WTC11 (cell line): ENCODE measurements at regions not wholly inside any gene's neighbourhood (a gene's known extent, or its start where the extent isn't known, plus 50 kb on each side); places are given as distances from the start of the nearest gene placed in this dataset.
A peak's percentile ranks its signal among the peaks of the same experiment; 100 is the strongest.

Experiments used
- ATAC-seq: fragments of 200-7000 bp; cut with Tn5 transposase; 2 replicates; pipeline ENCODE4 v1.10.0; 2021; ENCODE audit warnings: mild to moderate bottlenecking, moderate library complexity
- CTCF ChIA-PET: fragments of 300-600 bp; sonication (Branson Sonifier 250); formaldehyde crosslinking; loops from one replicate; lab custom pipeline; 2021; ENCODE audit warnings: antibody characterized with exemption; lab: Charles Lee
- POLR2A ChIA-PET: fragments of 350-600 bp; sonication (Branson Sonifier 250); formaldehyde crosslinking; loops from one replicate; lab custom pipeline; 2021; ENCODE audit warnings: antibody characterized with exemption; lab: Charles Lee
- DNase-seq: peaks from one replicate; pipeline ENCODE4 v3.0.0; 2021; ENCODE audit warnings: low spot score
- H3K27ac Mint-ChIP-seq: 2 replicates; pipeline ENCODE4 v1.8.0; 2021; ENCODE audit warnings: mixed read lengths
- H3K27me3 Mint-ChIP-seq: 2 replicates; pipeline ENCODE4 v1.8.0; 2021; ENCODE audit warnings: low read depth, mild to moderate bottlenecking, moderate library complexity, mixed read lengths
- H3K36me3 Mint-ChIP-seq: 2 replicates; pipeline ENCODE4 v1.8.0; 2021; ENCODE audit warnings: mixed read lengths
- H3K4me1 Mint-ChIP-seq: 2 replicates; pipeline ENCODE4 v1.8.0; 2022; ENCODE audit warnings: mixed read lengths
- H3K4me3 Mint-ChIP-seq: 2 replicates; pipeline ENCODE4 v1.8.0; 2021; ENCODE audit warnings: mild to moderate bottlenecking, moderate library complexity, mixed read lengths
- H3K9me3 Mint-ChIP-seq: 2 replicates; pipeline ENCODE4 v1.8.0; 2021; ENCODE audit warnings: mixed read lengths
- ATF1 ChIP-seq: sonication (generic); formaldehyde crosslinking; IDR thresholded peaks from 2 replicates; pipeline ENCODE4 v1.8.1; 2023; ENCODE audit warnings: mild to moderate bottlenecking, moderate library complexity, missing genetic modification reagents
- ATF6 ChIP-seq: sonication (generic); formaldehyde crosslinking; IDR thresholded peaks from 2 replicates; pipeline ENCODE4 v1.8.1; 2023; ENCODE audit warnings: mild to moderate bottlenecking, missing genetic modification reagents
- CBFB ChIP-seq: sonication (generic); formaldehyde crosslinking; IDR thresholded peaks from 2 replicates; pipeline ENCODE4 v1.8.1; 2022; ENCODE audit warnings: mild to moderate bottlenecking, low read depth, missing genetic modification reagents
- CDX4 ChIP-seq: fragments of 250-450 bp; sonication (Bioruptor Pico); IDR thresholded peaks from 2 replicates; pipeline ENCODE4 v1.9.0; 2021; ENCODE audit warnings: moderate library complexity, mild to moderate bottlenecking, inconsistent platforms, borderline replicate concordance
- CREB1 ChIP-seq: sonication (generic); formaldehyde crosslinking; IDR thresholded peaks from 2 replicates; pipeline ENCODE4 v1.8.0; 2023; ENCODE audit warnings: mild to moderate bottlenecking, missing genetic modification reagents
- ELF4 ChIP-seq: sonication (generic); formaldehyde crosslinking; IDR thresholded peaks from 2 replicates; pipeline ENCODE4 v1.8.1; 2022; ENCODE audit warnings: low read depth, mild to moderate bottlenecking, moderate library complexity, missing genetic modification reagents
- FOXJ3 ChIP-seq: sonication (generic); formaldehyde crosslinking; IDR thresholded peaks from 2 replicates; pipeline ENCODE4 v1.9.0; 2021; ENCODE audit warnings: missing genetic modification reagents, mild to moderate bottlenecking, borderline replicate concordance
- GRHL2 ChIP-seq: fragments of 250-450 bp; sonication (Bioruptor Pico); IDR thresholded peaks from 2 replicates; pipeline ENCODE4 v1.8.0; 2022; ENCODE audit warnings: mild to moderate bottlenecking, moderate library complexity; ENCODE audit not compliant: insufficient replicate concordance, severe bottlenecking
- GTF2I ChIP-seq: fragments of 250-450 bp; sonication (Bioruptor Pico); conservative IDR thresholded peaks from 2 replicates; pipeline ENCODE4 v1.4.0; 2021; ENCODE audit warnings: mild to moderate bottlenecking
- IRF1 ChIP-seq: sonication (generic); formaldehyde crosslinking; IDR thresholded peaks from 2 replicates; pipeline ENCODE4 v1.8.0; 2023; ENCODE audit warnings: missing genetic modification reagents
- PRDM15 ChIP-seq: sonication (generic); formaldehyde crosslinking; IDR thresholded peaks from 2 replicates; pipeline ENCODE4 v1.8.0; 2022; ENCODE audit warnings: missing genetic modification reagents
- SMAD3 ChIP-seq: sonication (generic); formaldehyde crosslinking; IDR thresholded peaks from 2 replicates; pipeline ENCODE4 v1.8.0; 2022; ENCODE audit warnings: missing genetic modification reagents, mild to moderate bottlenecking, borderline replicate concordance
- TP53 ChIP-seq: sonication (generic); formaldehyde crosslinking; IDR thresholded peaks from 2 replicates; pipeline ENCODE4 v1.8.1; 2023; ENCODE audit warnings: mild to moderate bottlenecking, missing genetic modification reagents
- ZBTB43 ChIP-seq: sonication (generic); formaldehyde crosslinking; IDR thresholded peaks from 2 replicates; pipeline ENCODE4 v1.8.1; 2023; ENCODE audit warnings: mild to moderate bottlenecking, missing genetic modification reagents
- ZNF219 ChIP-seq: sonication (generic); formaldehyde crosslinking; IDR thresholded peaks from 2 replicates; pipeline ENCODE4 v1.8.0; 2023; ENCODE audit warnings: missing genetic modification reagents, mild to moderate bottlenecking, borderline replicate concordance
- ZNF232 ChIP-seq: sonication (generic); formaldehyde crosslinking; IDR thresholded peaks from 2 replicates; pipeline ENCODE4 v1.8.0; 2022; ENCODE audit warnings: mild to moderate bottlenecking, missing genetic modification reagents
- ZNF396 ChIP-seq: fragments of 250-450 bp; sonication (Bioruptor Pico); IDR thresholded peaks from 2 replicates; pipeline ENCODE4 v1.8.0; 2021; ENCODE audit warnings: mild to moderate bottlenecking, moderate library complexity, borderline replicate concordance
- ZNF416 ChIP-seq: fragments of 250-450 bp; sonication (Bioruptor Pico); IDR thresholded peaks from 2 replicates; pipeline ENCODE4 v1.9.0; 2021; ENCODE audit warnings: mild to moderate bottlenecking, inconsistent platforms
- ZNF671 ChIP-seq: fragments of 250-450 bp; sonication (Bioruptor Pico); IDR thresholded peaks from 2 replicates; pipeline ENCODE4 v1.8.0; 2021; ENCODE audit warnings: mild to moderate bottlenecking

- Mint-ChIP-seq H3K9me3 (no peaks in the 10 kb centered on the region), H3K4me1 (peaks cover 50% of the 10 kb centered on the region), H3K36me3 (no peaks in the 10 kb centered on the region), H3K4me3 (no peak overlapping the region), H3K27ac (no peak overlapping the region), H3K27me3 (no peaks in the 10 kb centered on the region)
- ChIA-PET CTCF (no interaction called here), POLR2A (no interaction called here)
- TF ChIP-seq CDX4, result no peak
- TF ChIP-seq ZNF671, result no peak
- TF ChIP-seq, all 79 proteins: peak for 0
- DNase-seq, result no peak
- no peak for ATAC-seq
Measured at GRCh38 chr6:134515986-134516385, 198.1 kb upstream of the SGK1 start.

GRCh38 chr6:134512981-134513391 lies 195.1 kb upstream of the SGK1 start:
- Mint-ChIP-seq H3K27me3 (no peaks in the 10 kb centered on the region), H3K4me1 (peaks cover 31% of the 10 kb centered on the region), H3K4me3 (no peak overlapping the region), H3K9me3 (no peaks in the 10 kb centered on the region; the same call in 1 of the 2 replicates), H3K36me3 (no peaks in the 10 kb centered on the region), H3K27ac (peak overlapping the region; percentile 8; the same call in 1 of the 2 replicates)
- TF ChIP-seq ZNF396 (CRISPR knock-in tag) (no peak), GRHL2 (no peak), ZBTB43 (CRISPR knock-in tag) (no peak), FOXJ3 (CRISPR knock-in tag) (no peak), ELF4 (CRISPR knock-in tag) (no peak), GTF2I (no peak), ZNF416 (CRISPR knock-in tag) (no peak), TP53 (CRISPR knock-in tag) (no peak), ZNF219 (CRISPR knock-in tag) (no peak), ZNF232 (no peak)
- ChIA-PET POLR2A (no interaction called here), CTCF (no interaction called here)
- ATAC-seq, result no peak
- DNase-seq, result no peak

- no peak for TF ChIP-seq ATF6 (CRISPR knock-in tag)
- TF ChIP-seq CBFB (CRISPR knock-in tag), result no peak
- TF ChIP-seq IRF1, result no peak
- Mint-ChIP-seq H3K27me3 (no peaks in the 10 kb centered on the region), H3K36me3 (no peaks in the 10 kb centered on the region), H3K27ac (no peak overlapping the region), H3K9me3 (no peaks in the 10 kb centered on the region; the same call in 1 of the 2 replicates), H3K4me3 (no peak overlapping the region), H3K4me1 (peaks cover 22% of the 10 kb centered on the region)
- POLR2A ChIA-PET, result no interaction called here
- CTCF ChIA-PET, result interaction anchor here (0.6 kb wide), 1 partner anchor 350 kb away, joined by 4 read pairs; no protein-coding TSS in a partner anchor
- no peak for DNase-seq
- ATAC-seq, result no peak
Measured at GRCh38 chr6:134511984-134512683, 194.2 kb upstream of the SGK1 start.

GRCh38 chr6:134510920-134511319 lies 193.0 kb upstream of the SGK1 start:
- no peak overlapping the region for H3K27ac Mint-ChIP-seq
- no peaks in the 10 kb centered on the region for H3K36me3 Mint-ChIP-seq
- H3K27me3 Mint-ChIP-seq, result no peaks in the 10 kb centered on the region
- TF ChIP-seq CREB1 (CRISPR knock-in tag) (no peak), PRDM15 (CRISPR knock-in tag) (no peak), CBFB (CRISPR knock-in tag) (no peak), ATF1 (CRISPR knock-in tag) (no peak), SMAD3 (CRISPR knock-in tag) (no peak)
- no peak overlapping the region for H3K4me3 Mint-ChIP-seq
- no peak for DNase-seq
- H3K4me1 Mint-ChIP-seq, result peaks cover 12% of the 10 kb centered on the region
- H3K9me3 Mint-ChIP-seq, result no peaks in the 10 kb centered on the region; the same call in 1 of the 2 replicates
- no peak for ATAC-seq
- ChIA-PET POLR2A (no interaction called here), CTCF (no interaction called here)
